ENCODE measurements at regions not wholly inside any gene's neighbourhood (a gene's known extent, or its start where the extent isn't known, plus 50 kb on each side); places are given as distances from the start of the nearest gene placed in this dataset.

GRCh38 chr4:17288151-17288550 is 223.7 kb downstream of the QDPR start:
- FAIRE-seq (no peak), DNase-seq (ENCODE audit: low read depth, low spot score) (no peak)
- no peaks in the 10 kb centered on the region for H3K9me1 ChIP-seq (replicated peaks; ENCODE audit: control insufficient read depth, extremely low read depth, insufficient read depth, low read length)
- no peak overlapping the region for H3K9ac ChIP-seq (replicated peaks; ENCODE audit: extremely low read depth, insufficient read depth, low read length)
- CTCF ChIA-PET, result no interaction called here
- TF ChIP-seq EZH2 (IDR thresholded peaks at IDR 0.05; ENCODE audit: borderline replicate concordance, low read depth, low read length, severe bottlenecking) (no peak), POLR2A (IDR thresholded peaks at IDR 0.05; ENCODE audit: low read depth, low read length) (no peak), GATA2 (IDR thresholded peaks at IDR 0.05; ENCODE audit: insufficient read depth, insufficient read length, low read depth, low read length) (no peak), JUN (IDR thresholded peaks at IDR 0.05; ENCODE audit: borderline replicate concordance, insufficient read depth, insufficient read length, low read depth) (no peak), MYC (IDR thresholded peaks at IDR 0.05; ENCODE audit: low read depth, low read length) (no peak)
- TF ChIP-seq, protein P1, sequence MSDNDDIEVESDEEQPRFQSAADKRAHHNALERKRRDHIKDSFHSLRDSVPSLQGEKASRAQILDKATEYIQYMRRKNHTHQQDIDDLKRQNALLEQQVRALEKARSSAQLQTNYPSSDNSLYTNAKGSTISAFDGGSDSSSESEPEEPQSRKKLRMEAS (IDR thresholded peaks at IDR 0.05; ENCODE audit: insufficient read depth, insufficient read length), result no peak
- TF ChIP-seq, protein P2, sequence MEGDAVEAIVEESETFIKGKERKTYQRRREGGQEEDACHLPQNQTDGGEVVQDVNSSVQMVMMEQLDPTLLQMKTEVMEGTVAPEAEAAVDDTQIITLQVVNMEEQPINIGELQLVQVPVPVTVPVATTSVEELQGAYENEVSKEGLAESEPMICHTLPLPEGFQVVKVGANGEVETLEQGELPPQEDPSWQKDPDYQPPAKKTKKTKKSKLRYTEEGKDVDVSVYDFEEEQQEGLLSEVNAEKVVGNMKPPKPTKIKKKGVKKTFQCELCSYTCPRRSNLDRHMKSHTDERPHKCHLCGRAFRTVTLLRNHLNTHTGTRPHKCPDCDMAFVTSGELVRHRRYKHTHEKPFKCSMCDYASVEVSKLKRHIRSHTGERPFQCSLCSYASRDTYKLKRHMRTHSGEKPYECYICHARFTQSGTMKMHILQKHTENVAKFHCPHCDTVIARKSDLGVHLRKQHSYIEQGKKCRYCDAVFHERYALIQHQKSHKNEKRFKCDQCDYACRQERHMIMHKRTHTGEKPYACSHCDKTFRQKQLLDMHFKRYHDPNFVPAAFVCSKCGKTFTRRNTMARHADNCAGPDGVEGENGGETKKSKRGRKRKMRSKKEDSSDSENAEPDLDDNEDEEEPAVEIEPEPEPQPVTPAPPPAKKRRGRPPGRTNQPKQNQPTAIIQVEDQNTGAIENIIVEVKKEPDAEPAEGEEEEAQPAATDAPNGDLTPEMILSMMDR (IDR thresholded peaks at IDR 0.05; ENCODE audit: extremely low read depth in 1 of 2, insufficient read depth in 1 of 2, low read depth in 1 of 2, low read length in 2 of 2), result no peak
- no peaks in the 10 kb centered on the region for H3K79me2 ChIP-seq (ENCODE audit: control insufficient read depth, insufficient read depth, low read length)
- H3K36me3 ChIP-seq (ENCODE audit: control insufficient read depth in 2 of 2, extremely low read depth in 1 of 2, insufficient read depth in 2 of 2, low read length in 2 of 2), result no peaks in the 10 kb centered on the region
- no peaks in the 10 kb centered on the region for H3K9me3 ChIP-seq (replicated peaks; ENCODE audit: control insufficient read depth, insufficient read depth, low read length)
- no peak overlapping the region for H2AFZ ChIP-seq (ENCODE audit: low read depth, low read length)
- no peaks in the 10 kb centered on the region for H4K20me1 ChIP-seq (replicated peaks; ENCODE audit: control insufficient read depth, extremely low read depth, insufficient read depth, low read length)
- peaks cover 0 to 2% of the 10 kb centered on the region in 2 experiments for H3K27me3 ChIP-seq (ENCODE audit: control insufficient read depth in 2 of 2, insufficient read depth in 2 of 2, low read length in 2 of 2)
- intact Hi-C loops (cut with micrococcal nuclease), result no loop called here
- dilution Hi-C loops (cut with MboI; ENCODE audit: extremely low pct_ligation_motif_present, low sequenced_read_pairs), result no loop called here
- H3K4me3 ChIP-seq (replicated peaks in 1 of 3; ENCODE audit: insufficient read depth in 1 of 3, low read depth in 1 of 3, low read length in 3 of 3), result no peak overlapping the region
- POLR2A ChIA-PET, result no interaction called here
- no peak overlapping the region for H3K27ac ChIP-seq (ENCODE audit: insufficient read depth, low read depth, low read length)
- H3K4me1 ChIP-seq (ENCODE audit: control insufficient read depth, extremely low read depth, insufficient read depth, low read length), result no peaks in the 10 kb centered on the region
- BruUV-seq (replicated peaks), result no TSS peak
- H3K4me2 ChIP-seq (ENCODE audit: insufficient read depth, low read length), result no peak overlapping the region
